Thoracic aorta (tissue), 2 donors: ENCODE measurements at regions not wholly inside any gene's neighbourhood (a gene's known extent, or its start where the extent isn't known, plus 50 kb on each side); places are given as distances from the start of the nearest gene placed in this dataset.

ENCODE experiments used
- ATAC-seq: fragments of 150-250 bp; one replicate; pipeline ENCODE4 v1.8.0; 2017; ENCODE audit warnings: low read depth; ENCODE audit not compliant: insufficient number of reproducible peaks, low FRiP score
- DNase-seq: peaks from one replicate; pipeline ENCODE4 v3.0.0-alpha.2; 2020; ENCODE audit warnings: low spot score
- H3K27ac ChIP-seq, 2 donors: fragments of 200-600 bp; sonication (generic); 1 replicate in 1 of 2; 2 replicates in 1 of 2; pipeline ENCODE4 v1.5.1; 2016; ENCODE audit warnings: mild to moderate bottlenecking in 2 of 2, moderate library complexity in 2 of 2
- H3K27me3 ChIP-seq: fragments of 200-600 bp; sonication (generic); replicated peaks from 2 replicates; pipeline ENCODE4 v1.6.0; 2016; ENCODE audit warnings: mild to moderate bottlenecking; ENCODE audit not compliant: insufficient read depth
- H3K36me3 ChIP-seq: fragments of 200-600 bp; sonication (generic); one replicate; pipeline ENCODE4 v1.5.1; 2016
- H3K4me1 ChIP-seq, 2 donors: fragments of 200-600 bp; sonication (generic); 1 replicate in 1 of 2; 2 replicates in 1 of 2; pipeline versions ENCODE4 v1.5.1 to v1.6.0; 2016; ENCODE audit warnings: low read depth in 2 of 2, mild to moderate bottlenecking in 1 of 2; ENCODE audit not compliant: control insufficient read depth in 1 of 2
- H3K4me3 ChIP-seq: fragments of 200-600 bp; sonication (generic); 2 replicates; pipeline ENCODE4 v1.5.1; 2016; ENCODE audit warnings: mild to moderate bottlenecking
- H3K9me3 ChIP-seq: fragments of 200-600 bp; sonication (generic); 2 replicates; pipeline ENCODE4 v1.5.1; 2016
- CTCF ChIP-seq: fragments of 200-600 bp; sonication (generic); IDR thresholded peaks from one replicate; pipeline ENCODE4 v1.5.1; 2019; ENCODE audit warnings: antibody characterized with exemption

GRCh38 chr2:167767830-167768229 is 479.6 kb downstream of the STK39 start:
- Histone ChIP-seq H3K36me3 (no peaks in the 10 kb centered on the region), H3K9me3 (peaks cover 3% of the 10 kb centered on the region), H3K4me1 (no peaks in the 10 kb centered on the region), H3K4me3 (no peak overlapping the region), H3K27me3 (no peaks in the 10 kb centered on the region), H3K27ac (no peak overlapping the region)
- ATAC-seq (no peak), DNase-seq (no peak)
- no peak for TF ChIP-seq CTCF

- Histone ChIP-seq H3K9me3 (peaks cover 3% of the 10 kb centered on the region), H3K36me3 (no peaks in the 10 kb centered on the region), H3K27me3 (no peaks in the 10 kb centered on the region), H3K27ac (no peak overlapping the region), H3K4me1 (no peaks in the 10 kb centered on the region), H3K4me3 (no peak overlapping the region)
- no peak for ATAC-seq
- no peak for DNase-seq
- no peak for TF ChIP-seq CTCF
Observed at GRCh38 chr2:167764772-167765341, 482.5 kb downstream of the STK39 start.

GRCh38 chr2:167761465-167762136 is 485.8 kb downstream of the STK39 start:
- H3K9me3 ChIP-seq = no peaks in the 10 kb centered on the region
- H3K27me3 ChIP-seq = no peaks in the 10 kb centered on the region
- DNase-seq (no peak), ATAC-seq (no peak)
- no peak overlapping the region for H3K4me3 ChIP-seq
- H3K27ac ChIP-seq = no peak overlapping the region
- H3K4me1 ChIP-seq = no peaks in the 10 kb centered on the region
- no peak for TF ChIP-seq CTCF
- H3K36me3 ChIP-seq = no peaks in the 10 kb centered on the region

GRCh38 chr2:167759531-167759930 is 487.9 kb downstream of the STK39 start:
- no peaks in the 10 kb centered on the region for H3K9me3 ChIP-seq
- H3K27ac ChIP-seq = no peak overlapping the region
- no peaks in the 10 kb centered on the region for H3K27me3 ChIP-seq
- no peak for ATAC-seq
- H3K4me1 ChIP-seq = no peaks in the 10 kb centered on the region
- H3K4me3 ChIP-seq = no peak overlapping the region
- DNase-seq = no peak
- no peaks in the 10 kb centered on the region for H3K36me3 ChIP-seq
- TF ChIP-seq CTCF = no peak

- ATAC-seq (no peak), DNase-seq (no peak)
- no peaks in the 10 kb centered on the region for H3K9me3 ChIP-seq
- no peaks in the 10 kb centered on the region for H3K4me1 ChIP-seq
- H3K36me3 ChIP-seq = no peaks in the 10 kb centered on the region
- no peak overlapping the region for H3K4me3 ChIP-seq
- no peak for TF ChIP-seq CTCF
- H3K27ac ChIP-seq = no peak overlapping the region
- H3K27me3 ChIP-seq = no peaks in the 10 kb centered on the region
Observed at GRCh38 chr2:167758292-167758691, 489.1 kb downstream of the STK39 start.
